OCI-LY7 (cell line): ENCODE measurements at regions not wholly inside any gene's neighbourhood (a gene's known extent, or its start where the extent isn't known, plus 50 kb on each side); places are given as distances from the start of the nearest gene placed in this dataset.

Source experiments
- EZH2phosphoT487 ChIP-seq: fragments of 200-600 bp; sonication (generic); IDR thresholded peaks from 2 replicates; pipeline ENCODE4 v1.6.1; 2018; ENCODE audit warnings: low read depth, borderline replicate concordance, mild to moderate bottlenecking, mixed run types, antibody characterized with exemption, low read length, moderate library complexity, mixed read lengths
- TF ChIP-seq, protein P1 (sequence below): fragments of 200-600 bp; sonication (generic); conservative IDR thresholded peaks from 2 replicates; pipeline ENCODE4 v1.5.1; 2014; ENCODE audit warnings: mild to moderate bottlenecking, antibody characterized with exemption, low read length, moderate library complexity, mixed read lengths

DNA sequence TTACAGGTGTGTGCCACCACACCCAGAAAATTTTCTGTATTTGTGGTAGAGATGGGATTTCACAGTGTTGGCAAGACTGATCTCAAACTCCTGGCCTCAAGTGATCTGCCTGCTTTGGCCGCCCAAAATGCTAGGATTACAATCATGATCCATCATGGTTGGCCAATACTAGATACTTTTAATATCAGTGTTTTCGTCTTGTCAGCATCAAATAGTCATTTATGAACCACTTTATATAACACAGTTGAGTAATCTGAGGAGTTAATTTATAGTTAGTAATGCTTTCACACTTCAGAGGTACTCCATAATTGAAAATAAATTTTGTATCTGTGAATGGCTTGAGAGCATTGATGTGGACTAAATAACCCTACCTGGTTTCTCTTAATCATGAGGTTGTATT lies 178.6 kb downstream of the TRAM1L1 start:
- TF ChIP-seq, protein P1, sequence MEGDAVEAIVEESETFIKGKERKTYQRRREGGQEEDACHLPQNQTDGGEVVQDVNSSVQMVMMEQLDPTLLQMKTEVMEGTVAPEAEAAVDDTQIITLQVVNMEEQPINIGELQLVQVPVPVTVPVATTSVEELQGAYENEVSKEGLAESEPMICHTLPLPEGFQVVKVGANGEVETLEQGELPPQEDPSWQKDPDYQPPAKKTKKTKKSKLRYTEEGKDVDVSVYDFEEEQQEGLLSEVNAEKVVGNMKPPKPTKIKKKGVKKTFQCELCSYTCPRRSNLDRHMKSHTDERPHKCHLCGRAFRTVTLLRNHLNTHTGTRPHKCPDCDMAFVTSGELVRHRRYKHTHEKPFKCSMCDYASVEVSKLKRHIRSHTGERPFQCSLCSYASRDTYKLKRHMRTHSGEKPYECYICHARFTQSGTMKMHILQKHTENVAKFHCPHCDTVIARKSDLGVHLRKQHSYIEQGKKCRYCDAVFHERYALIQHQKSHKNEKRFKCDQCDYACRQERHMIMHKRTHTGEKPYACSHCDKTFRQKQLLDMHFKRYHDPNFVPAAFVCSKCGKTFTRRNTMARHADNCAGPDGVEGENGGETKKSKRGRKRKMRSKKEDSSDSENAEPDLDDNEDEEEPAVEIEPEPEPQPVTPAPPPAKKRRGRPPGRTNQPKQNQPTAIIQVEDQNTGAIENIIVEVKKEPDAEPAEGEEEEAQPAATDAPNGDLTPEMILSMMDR = no peak
- TF ChIP-seq EZH2phosphoT487 = no peak
